DOHH2 (cell line): ENCODE measurements at regions not wholly inside any gene's neighbourhood (a gene's known extent, or its start where the extent isn't known, plus 50 kb on each side); places are given as distances from the start of the nearest gene placed in this dataset.

Source experiments
- H3F3A ChIP-seq: fragments of 200-600 bp; sonication (generic), shearing (Covaris generic); 2 replicates; pipeline ENCODE4 v1.6.0; 2016; ENCODE audit warnings: antibody characterized with exemption, mild to moderate bottlenecking; ENCODE audit not compliant: control insufficient read depth, insufficient read depth
- H3K27ac ChIP-seq: fragments of 200-600 bp; sonication (generic); 2 replicates; pipeline ENCODE4 v1.5.1; 2014; ENCODE audit warnings: low read depth, mild to moderate bottlenecking, low read length, moderate library complexity
- H3K27me3 ChIP-seq: fragments of 200-600 bp; sonication (generic); 2 replicates; pipeline ENCODE4 v1.6.1; 2014; ENCODE audit warnings: mild to moderate bottlenecking, low read length, mixed read lengths; ENCODE audit not compliant: control insufficient read depth
- H3K36me3 ChIP-seq: fragments of 200-600 bp; sonication (generic); 2 replicates; pipeline ENCODE4 v1.6.1; 2014; ENCODE audit warnings: mild to moderate bottlenecking, low read length, moderate library complexity, mixed read lengths; ENCODE audit not compliant: control insufficient read depth
- H3K4me1 ChIP-seq: fragments of 200-600 bp; sonication (generic); 2 replicates; pipeline ENCODE4 v1.6.1; 2014; ENCODE audit warnings: mild to moderate bottlenecking, low read length, mixed read lengths; ENCODE audit not compliant: control insufficient read depth
- H3K4me2 ChIP-seq: fragments of 200-600 bp; sonication (generic); 2 replicates; pipeline ENCODE4 v1.6.0; 2014; ENCODE audit warnings: mild to moderate bottlenecking, low read length, moderate library complexity
- H3K4me3 ChIP-seq: fragments of 200-600 bp; sonication (generic); 2 replicates; pipeline ENCODE4 v1.5.1; 2014; ENCODE audit warnings: mild to moderate bottlenecking, low read length, mixed read lengths
- H3K79me2 ChIP-seq: fragments of 200-600 bp; sonication (generic); 2 replicates; pipeline ENCODE4 v1.6.1; 2014; ENCODE audit warnings: mild to moderate bottlenecking, low read length, mixed read lengths; ENCODE audit not compliant: control insufficient read depth
- H3K9me2 ChIP-seq: fragments of 200-600 bp; sonication (generic); replicated peaks from 2 replicates; pipeline ENCODE4 v1.6.1; 2014; ENCODE audit warnings: mild to moderate bottlenecking, low read length, mixed read lengths; ENCODE audit not compliant: control insufficient read depth
- H3K9me3 ChIP-seq: fragments of 200-600 bp; sonication (generic); 2 replicates; pipeline ENCODE4 v1.6.1; 2014; ENCODE audit warnings: antibody characterized with exemption, low read length, mixed read lengths; ENCODE audit not compliant: control insufficient read depth, insufficient read depth
- H4K20me1 ChIP-seq: fragments of 200-600 bp; sonication (generic); 2 replicates; pipeline ENCODE4 v1.6.0; 2014; ENCODE audit warnings: low read depth, mild to moderate bottlenecking, antibody characterized with exemption, low read length, moderate library complexity; ENCODE audit not compliant: control insufficient read depth, insufficient read depth
- CTCF ChIP-seq: fragments of 200-600 bp; sonication (generic); IDR thresholded peaks from one replicate; pipeline ENCODE4 v1.5.1; 2014; ENCODE audit warnings: antibody characterized with exemption, mild to moderate bottlenecking, low read depth, low read length; ENCODE audit not compliant: poor library complexity, severe bottlenecking
- EZH2phosphoT487 ChIP-seq: fragments of 200-600 bp; sonication (generic); IDR thresholded peaks from 2 replicates; pipeline ENCODE4 v1.6.1; 2017; ENCODE audit warnings: borderline replicate concordance, mild to moderate bottlenecking, antibody characterized with exemption, low read length, moderate library complexity, mixed read lengths

- Histone ChIP-seq H3K9me3 (no peaks in the 10 kb centered on the region), H3K27ac (no peak overlapping the region), H4K20me1 (no peaks in the 10 kb centered on the region), H3K36me3 (no peaks in the 10 kb centered on the region), H3K27me3 (no peaks in the 10 kb centered on the region), H3K4me3 (no peak overlapping the region), H3K4me2 (no peak overlapping the region), H3K4me1 (no peaks in the 10 kb centered on the region), H3K79me2 (no peaks in the 10 kb centered on the region), H3F3A (no peaks in the 10 kb centered on the region), H3K9me2 (no peaks in the 10 kb centered on the region)
- TF ChIP-seq CTCF (no peak), EZH2phosphoT487 (no peak)
Measured at GRCh38 chr6:104559435-104560202, 300.1 kb downstream of the HACE1 start.

GRCh38 chr6:104558746-104559145, 301.0 kb downstream of the HACE1 start:
- Histone ChIP-seq H3K27ac (no peak overlapping the region), H3F3A (no peaks in the 10 kb centered on the region), H3K9me3 (no peaks in the 10 kb centered on the region), H3K4me2 (no peak overlapping the region), H4K20me1 (no peaks in the 10 kb centered on the region), H3K4me3 (no peak overlapping the region), H3K27me3 (no peaks in the 10 kb centered on the region), H3K9me2 (no peaks in the 10 kb centered on the region), H3K36me3 (no peaks in the 10 kb centered on the region), H3K4me1 (no peaks in the 10 kb centered on the region), H3K79me2 (no peaks in the 10 kb centered on the region)
- TF ChIP-seq EZH2phosphoT487 (no peak), CTCF (no peak)

GRCh38 chr6:104548297-104548696, 311.4 kb downstream of the HACE1 start:
- no peak overlapping the region for H3K4me2 ChIP-seq
- no peaks in the 10 kb centered on the region for H3K9me2 ChIP-seq
- TF ChIP-seq CTCF (no peak), EZH2phosphoT487 (no peak)
- H3K27ac ChIP-seq, result no peak overlapping the region
- H3F3A ChIP-seq, result no peaks in the 10 kb centered on the region
- no peaks in the 10 kb centered on the region for H3K9me3 ChIP-seq
- H3K27me3 ChIP-seq, result no peaks in the 10 kb centered on the region
- H3K36me3 ChIP-seq, result no peaks in the 10 kb centered on the region
- H3K4me3 ChIP-seq, result no peak overlapping the region
- H3K4me1 ChIP-seq, result no peaks in the 10 kb centered on the region
- H4K20me1 ChIP-seq, result no peaks in the 10 kb centered on the region
- H3K79me2 ChIP-seq, result no peaks in the 10 kb centered on the region
